ENCODE measurements at regions not wholly inside any gene's neighbourhood (a gene's known extent, or its start where the extent isn't known, plus 50 kb on each side); places are given as distances from the start of the nearest gene placed in this dataset.

DNA sequence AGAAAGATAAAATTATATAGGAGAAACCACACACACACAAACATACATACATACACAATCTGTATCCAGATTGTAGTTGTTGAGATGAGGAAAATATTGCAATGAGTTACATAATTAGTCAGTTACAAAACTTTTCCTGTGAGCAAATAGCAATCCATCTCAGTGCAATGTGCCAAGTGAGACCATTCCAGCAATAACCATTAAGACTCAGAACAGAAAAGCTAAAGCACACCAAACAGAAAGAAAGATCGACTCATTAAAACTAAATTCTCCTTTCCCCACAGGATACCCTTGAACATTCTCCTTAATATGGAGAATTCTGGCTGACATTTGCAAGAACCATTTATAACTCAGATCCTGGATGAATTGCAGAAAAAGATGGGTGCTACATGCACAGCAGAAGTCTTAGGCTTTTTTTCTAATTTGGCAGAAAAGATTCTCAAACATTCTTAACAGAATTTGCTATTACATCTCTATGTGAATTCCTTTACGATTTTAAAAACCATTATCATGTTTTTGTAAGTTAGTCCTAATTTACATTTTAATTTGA is 1341.2 kb upstream of the SPRY2 start:
- H3K79me2 ChIP-seq (ENCODE audit: control insufficient read depth, insufficient read depth, low read length): no peaks in the 10 kb centered on the region
- ChIA-PET RAD21 (ENCODE audit: unreplicated experiment) (no interaction called here), SMC1A (ENCODE audit: uncharacterized antibody, unreplicated experiment) (interaction anchor here (1.0 to 1.3 kb wide), 2 partner anchors 11 to 24 kb away, joined by 3 to 5 read pairs; no protein-coding TSS in a partner anchor), CTCF (interaction anchor here (0.7 kb wide), 1 partner anchor 111 kb away, joined by 4 read pairs; no protein-coding TSS in a partner anchor), POLR2A (no interaction called here)
- TF ChIP-seq, protein P1, sequence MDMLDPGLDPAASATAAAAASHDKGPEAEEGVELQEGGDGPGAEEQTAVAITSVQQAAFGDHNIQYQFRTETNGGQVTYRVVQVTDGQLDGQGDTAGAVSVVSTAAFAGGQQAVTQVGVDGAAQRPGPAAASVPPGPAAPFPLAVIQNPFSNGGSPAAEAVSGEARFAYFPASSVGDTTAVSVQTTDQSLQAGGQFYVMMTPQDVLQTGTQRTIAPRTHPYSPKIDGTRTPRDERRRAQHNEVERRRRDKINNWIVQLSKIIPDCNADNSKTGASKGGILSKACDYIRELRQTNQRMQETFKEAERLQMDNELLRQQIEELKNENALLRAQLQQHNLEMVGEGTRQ (IDR thresholded peaks at IDR 0.05; ENCODE audit: borderline replicate concordance, low read depth, low read length): no peak
- TF ChIP-seq, protein P2, sequence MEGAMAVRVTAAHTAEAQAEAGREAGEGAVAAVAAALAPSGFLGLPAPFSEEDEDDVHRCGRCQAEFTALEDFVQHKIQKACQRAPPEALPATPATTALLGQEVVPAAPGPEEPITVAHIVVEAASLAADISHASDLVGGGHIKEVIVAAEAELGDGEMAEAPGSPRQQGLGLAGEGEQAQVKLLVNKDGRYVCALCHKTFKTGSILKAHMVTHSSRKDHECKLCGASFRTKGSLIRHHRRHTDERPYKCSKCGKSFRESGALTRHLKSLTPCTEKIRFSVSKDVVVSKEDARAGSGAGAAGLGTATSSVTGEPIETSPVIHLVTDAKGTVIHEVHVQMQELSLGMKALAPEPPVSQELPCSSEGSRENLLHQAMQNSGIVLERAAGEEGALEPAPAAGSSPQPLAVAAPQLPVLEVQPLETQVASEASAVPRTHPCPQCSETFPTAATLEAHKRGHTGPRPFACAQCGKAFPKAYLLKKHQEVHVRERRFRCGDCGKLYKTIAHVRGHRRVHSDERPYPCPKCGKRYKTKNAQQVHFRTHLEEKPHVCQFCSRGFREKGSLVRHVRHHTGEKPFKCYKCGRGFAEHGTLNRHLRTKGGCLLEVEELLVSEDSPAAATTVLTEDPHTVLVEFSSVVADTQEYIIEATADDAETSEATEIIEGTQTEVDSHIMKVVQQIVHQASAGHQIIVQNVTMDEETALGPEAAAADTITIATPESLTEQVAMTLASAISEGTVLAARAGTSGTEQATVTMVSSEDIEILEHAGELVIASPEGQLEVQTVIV (IDR thresholded peaks at IDR 0.05; ENCODE audit: borderline replicate concordance, partially characterized antibody): no peak
- TF ChIP-seq NFXL1 (IDR thresholded peaks at IDR 0.05; ENCODE audit: borderline replicate concordance): no peak
- TF ChIP-seq RB1 (IDR thresholded peaks at IDR 0.05; ENCODE audit: borderline replicate concordance): no peak
- no peak for TF ChIP-seq BRCA1 (IDR thresholded peaks at IDR 0.05; ENCODE audit: low read depth, low read length)
- TF ChIP-seq, protein P3, sequence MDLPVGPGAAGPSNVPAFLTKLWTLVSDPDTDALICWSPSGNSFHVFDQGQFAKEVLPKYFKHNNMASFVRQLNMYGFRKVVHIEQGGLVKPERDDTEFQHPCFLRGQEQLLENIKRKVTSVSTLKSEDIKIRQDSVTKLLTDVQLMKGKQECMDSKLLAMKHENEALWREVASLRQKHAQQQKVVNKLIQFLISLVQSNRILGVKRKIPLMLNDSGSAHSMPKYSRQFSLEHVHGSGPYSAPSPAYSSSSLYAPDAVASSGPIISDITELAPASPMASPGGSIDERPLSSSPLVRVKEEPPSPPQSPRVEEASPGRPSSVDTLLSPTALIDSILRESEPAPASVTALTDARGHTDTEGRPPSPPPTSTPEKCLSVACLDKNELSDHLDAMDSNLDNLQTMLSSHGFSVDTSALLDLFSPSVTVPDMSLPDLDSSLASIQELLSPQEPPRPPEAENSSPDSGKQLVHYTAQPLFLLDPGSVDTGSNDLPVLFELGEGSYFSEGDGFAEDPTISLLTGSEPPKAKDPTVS (IDR thresholded peaks at IDR 0.05; ENCODE audit: low read depth, low read length): no peak
- TF ChIP-seq CREB1 (IDR thresholded peaks at IDR 0.05; ENCODE audit: low read depth): no peak
- TF ChIP-seq KAT2A (conservative IDR thresholded peaks at IDR 0.05; ENCODE audit: control insufficient read depth, low read depth, low read length): no peak
- TF ChIP-seq SMARCA5 (IDR thresholded peaks at IDR 0.05): no peak
- TF ChIP-seq SMAD1 (IDR thresholded peaks at IDR 0.05; ENCODE audit: low read depth, partially characterized antibody): no peak
- TF ChIP-seq, protein P4, sequence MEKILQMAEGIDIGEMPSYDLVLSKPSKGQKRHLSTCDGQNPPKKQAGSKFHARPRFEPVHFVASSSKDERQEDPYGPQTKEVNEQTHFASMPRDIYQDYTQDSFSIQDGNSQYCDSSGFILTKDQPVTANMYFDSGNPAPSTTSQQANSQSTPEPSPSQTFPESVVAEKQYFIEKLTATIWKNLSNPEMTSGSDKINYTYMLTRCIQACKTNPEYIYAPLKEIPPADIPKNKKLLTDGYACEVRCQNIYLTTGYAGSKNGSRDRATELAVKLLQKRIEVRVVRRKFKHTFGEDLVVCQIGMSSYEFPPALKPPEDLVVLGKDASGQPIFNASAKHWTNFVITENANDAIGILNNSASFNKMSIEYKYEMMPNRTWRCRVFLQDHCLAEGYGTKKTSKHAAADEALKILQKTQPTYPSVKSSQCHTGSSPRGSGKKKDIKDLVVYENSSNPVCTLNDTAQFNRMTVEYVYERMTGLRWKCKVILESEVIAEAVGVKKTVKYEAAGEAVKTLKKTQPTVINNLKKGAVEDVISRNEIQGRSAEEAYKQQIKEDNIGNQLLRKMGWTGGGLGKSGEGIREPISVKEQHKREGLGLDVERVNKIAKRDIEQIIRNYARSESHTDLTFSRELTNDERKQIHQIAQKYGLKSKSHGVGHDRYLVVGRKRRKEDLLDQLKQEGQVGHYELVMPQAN (conservative IDR thresholded peaks at IDR 0.05): no peak
- no peak for TF ChIP-seq CHD1 (IDR thresholded peaks at IDR 0.05; ENCODE audit: low read depth, low read length)
- TF ChIP-seq ZNF384 (IDR thresholded peaks at IDR 0.05; ENCODE audit: borderline replicate concordance, low read depth, low read length): no peak
- TF ChIP-seq FOXK2 (IDR thresholded peaks at IDR 0.05): no peak
- TF ChIP-seq BMI1 (IDR thresholded peaks at IDR 0.05; ENCODE audit: borderline replicate concordance): no peak
- H3K36me3 ChIP-seq (ENCODE audit: control insufficient read depth in 2 of 2, insufficient read depth in 2 of 2, low read length in 1 of 2): no peaks in the 10 kb centered on the region
- BruUV-seq (replicated peaks): no TSS peak
- ATAC-seq (no peak), FAIRE-seq (no peak), DNase-seq (ENCODE audit: low read depth, low spot score) (no peak)
- WGBS (ENCODE audit: insufficient coverage, insufficient replicate concordance, low lambda C conversion rate, missing lambda C conversion rate): 45% methylated on average over 2 of the region's 2 CpGs
- H3K9ac ChIP-seq (ENCODE audit: control insufficient read depth, insufficient read depth, low read length): no peak overlapping the region
- H3K27ac ChIP-seq (ENCODE audit: control insufficient read depth, insufficient read depth): no peak overlapping the region
- no peaks in the 10 kb centered on the region for H3K4me1 ChIP-seq (ENCODE audit: control insufficient read depth, insufficient read depth, low read length)
- in situ Hi-C loops (cut with MboI) (no loop called here), intact Hi-C loops (cut with micrococcal nuclease; ENCODE audit: unreplicated experiment) (no loop called here)
- no peaks in the 10 kb centered on the region for H4K20me1 ChIP-seq (ENCODE audit: control insufficient read depth, insufficient read depth)
- no peaks in the 10 kb centered on the region for H3K9me3 ChIP-seq (replicated peaks; ENCODE audit: control insufficient read depth, insufficient read depth, low read length)
- no peaks in the 10 kb centered on the region for H3K27me3 ChIP-seq (replicated peaks in 1 of 2; ENCODE audit: control insufficient read depth in 2 of 2, insufficient read depth in 2 of 2, low read length in 1 of 2)
- no peak overlapping the region for H3K4me2 ChIP-seq (ENCODE audit: control insufficient read depth, insufficient read depth)
- H2AFZ ChIP-seq (ENCODE audit: control insufficient read depth, low read depth, low read length): no peak overlapping the region
- H3K4me3 ChIP-seq: no peak overlapping the region

Measured in GM12878 (cell line).